ENCODE measurements at regions not wholly inside any gene's neighbourhood (a gene's known extent, or its start where the extent isn't known, plus 50 kb on each side); places are given as distances from the start of the nearest gene placed in this dataset.

DNA sequence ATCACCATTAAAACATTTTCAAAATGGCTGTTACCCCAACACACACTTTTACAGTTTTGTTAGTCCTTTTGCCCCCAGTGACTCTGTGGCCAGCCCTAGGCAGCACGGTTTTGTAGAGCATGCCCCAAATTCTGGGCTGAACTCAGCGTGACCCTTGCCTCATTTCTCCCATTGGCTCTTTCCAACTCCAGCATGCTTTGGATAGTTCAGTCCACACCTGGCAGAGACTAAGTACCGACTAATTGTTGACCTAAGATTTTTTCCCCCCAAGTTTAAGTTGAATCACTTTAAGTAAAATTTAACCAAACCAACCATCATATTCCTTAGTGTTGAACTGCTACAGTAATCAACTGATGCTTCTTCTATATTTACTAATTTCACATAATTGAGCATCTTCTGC lies 62.4 kb upstream of the LRRC8B start:
- TF ChIP-seq, protein P1, sequence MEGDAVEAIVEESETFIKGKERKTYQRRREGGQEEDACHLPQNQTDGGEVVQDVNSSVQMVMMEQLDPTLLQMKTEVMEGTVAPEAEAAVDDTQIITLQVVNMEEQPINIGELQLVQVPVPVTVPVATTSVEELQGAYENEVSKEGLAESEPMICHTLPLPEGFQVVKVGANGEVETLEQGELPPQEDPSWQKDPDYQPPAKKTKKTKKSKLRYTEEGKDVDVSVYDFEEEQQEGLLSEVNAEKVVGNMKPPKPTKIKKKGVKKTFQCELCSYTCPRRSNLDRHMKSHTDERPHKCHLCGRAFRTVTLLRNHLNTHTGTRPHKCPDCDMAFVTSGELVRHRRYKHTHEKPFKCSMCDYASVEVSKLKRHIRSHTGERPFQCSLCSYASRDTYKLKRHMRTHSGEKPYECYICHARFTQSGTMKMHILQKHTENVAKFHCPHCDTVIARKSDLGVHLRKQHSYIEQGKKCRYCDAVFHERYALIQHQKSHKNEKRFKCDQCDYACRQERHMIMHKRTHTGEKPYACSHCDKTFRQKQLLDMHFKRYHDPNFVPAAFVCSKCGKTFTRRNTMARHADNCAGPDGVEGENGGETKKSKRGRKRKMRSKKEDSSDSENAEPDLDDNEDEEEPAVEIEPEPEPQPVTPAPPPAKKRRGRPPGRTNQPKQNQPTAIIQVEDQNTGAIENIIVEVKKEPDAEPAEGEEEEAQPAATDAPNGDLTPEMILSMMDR (IDR thresholded peaks at IDR 0.05), result no peak
- no peak for TF ChIP-seq POLR2AphosphoS5 (IDR thresholded peaks at IDR 0.05; ENCODE audit: low read depth, low read length)

All from Panc1 (cell line).